Stimulated activated CD4-positive, alpha-beta T cell treated with anti-CD3 and anti-CD28 coated beads, Interleukin-1b, Interleukin-23, amount 100 ng/mL, for 4 hours (primary cell): ENCODE measurements at regions not wholly inside any gene's neighbourhood (a gene's known extent, or its start where the extent isn't known, plus 50 kb on each side); places are given as distances from the start of the nearest gene placed in this dataset.
"Not testable (repeated sequence)": the region's sequence is repeated elsewhere in the genome, so short reads cannot be mapped to it uniquely, and the experiment has no call there.

ENCODE experiments used
- DNase-seq, 2 donors: peaks; one replicate each; pipeline ENCODE4 v3.0.0-alpha.2; 2020; ENCODE audit warnings: low read depth in 2 of 2

DNA sequence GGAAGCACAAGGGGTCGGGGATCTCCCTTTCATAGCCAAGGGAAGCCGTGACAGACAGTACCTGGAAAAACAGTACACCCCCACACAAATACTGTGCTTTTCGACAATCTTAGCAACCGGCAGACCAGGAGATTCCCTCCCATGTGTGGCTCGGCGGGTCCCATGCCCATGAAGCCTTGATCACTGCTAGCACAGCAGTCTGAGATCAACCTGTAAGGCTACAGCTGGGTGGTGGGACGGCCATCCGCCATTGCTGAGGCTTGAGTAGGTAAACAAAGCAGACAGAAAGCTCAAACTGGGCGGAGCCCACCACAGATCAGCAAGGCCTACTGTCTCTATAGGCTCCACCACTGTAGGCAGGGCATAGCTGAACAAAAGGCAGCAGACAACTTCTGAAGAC, 180.2 kb upstream of the SOX6 start:
- no peak for DNase-seq

DNA sequence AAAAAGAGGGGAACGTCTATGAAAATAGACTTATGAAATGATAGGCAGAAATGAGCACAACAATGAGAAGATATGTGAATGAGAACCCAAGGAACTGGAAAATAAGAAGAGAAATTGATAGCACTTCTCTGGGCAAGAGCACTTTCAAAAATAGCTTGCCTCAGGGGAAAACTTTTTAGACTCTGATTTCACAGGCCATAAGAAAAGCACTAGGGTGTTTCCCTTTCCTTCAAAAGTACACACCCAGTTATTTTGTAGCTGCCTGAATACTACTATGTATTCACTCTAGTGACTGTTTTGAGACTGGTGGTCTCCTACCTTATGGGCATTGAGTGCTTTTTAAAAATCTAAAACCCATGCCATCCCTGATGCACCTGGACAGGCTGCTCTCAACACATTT, 172.3 kb upstream of the SOX6 start:
- no peak for DNase-seq

DNA sequence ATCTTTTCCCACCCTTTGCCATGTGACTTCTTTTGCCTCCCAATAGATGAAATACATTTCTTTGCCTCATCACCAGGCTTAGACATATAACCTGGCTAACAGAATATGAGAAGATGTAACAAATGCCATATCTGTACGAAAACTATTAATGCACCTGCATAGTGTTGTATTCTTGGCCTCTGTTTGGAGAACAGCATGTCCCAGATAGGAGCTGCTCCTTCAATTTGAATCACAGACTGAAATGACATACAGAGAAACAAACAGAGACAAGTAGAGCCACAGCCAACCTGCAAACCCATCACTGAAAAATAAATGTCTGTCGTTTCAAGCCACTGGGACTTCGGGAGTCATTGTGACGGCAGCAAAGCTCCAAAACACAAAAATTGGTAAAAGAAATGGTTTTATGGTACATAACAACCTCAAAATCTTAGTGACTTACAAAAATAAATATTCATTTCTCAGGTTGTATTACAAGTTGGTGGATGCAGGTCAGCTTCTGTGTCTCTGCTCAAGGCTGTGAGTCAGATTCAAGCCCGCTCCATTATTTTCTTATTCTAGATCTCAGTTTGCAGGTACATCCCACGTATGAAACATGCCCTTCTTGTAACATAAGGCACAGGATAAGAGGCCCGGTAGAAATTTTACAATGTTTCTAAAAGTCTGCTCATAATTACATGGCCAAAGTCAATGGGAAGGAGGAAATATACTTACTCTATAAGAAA, 171.3 kb upstream of the SOX6 start:
- DNase-seq, result no peak

- no peak for DNase-seq
Measured at GRCh38 chr11:16526947-16527346, 170.6 kb upstream of the SOX6 start.

DNA sequence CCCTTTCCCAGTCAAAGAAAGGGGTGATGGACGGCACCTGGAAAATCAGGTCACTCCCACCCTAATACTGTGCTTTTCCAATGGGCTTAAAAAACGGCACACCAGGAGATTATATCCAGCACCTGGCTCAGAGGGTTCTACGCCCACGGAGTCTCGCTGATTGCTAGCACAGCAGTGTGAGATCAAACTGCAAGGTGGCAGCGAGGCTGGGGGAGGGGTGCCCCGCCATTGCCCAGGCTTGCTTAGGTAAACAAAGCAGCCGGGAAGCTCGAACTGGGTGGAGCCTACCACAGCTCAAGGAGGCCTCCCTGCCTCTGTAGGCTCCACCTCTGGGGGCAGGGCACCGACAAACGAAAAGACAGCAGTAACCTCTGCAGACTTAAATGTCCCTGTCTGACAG, 164.4 kb upstream of the SOX6 start:
- not testable (repeated sequence) for DNase-seq

DNA sequence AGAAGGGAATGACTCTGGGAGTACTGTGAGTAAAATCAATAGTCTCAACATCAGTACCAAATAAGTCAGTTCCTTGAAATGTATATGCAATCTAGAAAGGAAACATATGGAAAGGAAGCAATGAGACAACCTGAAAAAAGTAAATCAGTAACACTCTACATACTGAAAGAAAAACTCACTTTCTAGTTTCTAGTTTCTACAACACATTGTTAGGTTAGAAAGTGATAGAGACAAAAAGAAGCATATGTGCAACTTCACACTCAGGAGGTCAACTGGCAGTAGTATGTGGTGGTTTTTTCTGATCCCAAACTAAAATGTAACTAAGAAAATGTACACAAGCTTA, 156.5 kb upstream of the SOX6 start:
- DNase-seq, result no peak

- DNase-seq, result no peak
Measured at GRCh38 chr11:16512198-16512898, 156.0 kb upstream of the SOX6 start.

- no peak for DNase-seq
Measured at GRCh38 chr11:16511116-16512114, 155.1 kb upstream of the SOX6 start.

- no peak for DNase-seq
Measured at GRCh38 chr11:16505481-16505880, 149.1 kb upstream of the SOX6 start.

DNA sequence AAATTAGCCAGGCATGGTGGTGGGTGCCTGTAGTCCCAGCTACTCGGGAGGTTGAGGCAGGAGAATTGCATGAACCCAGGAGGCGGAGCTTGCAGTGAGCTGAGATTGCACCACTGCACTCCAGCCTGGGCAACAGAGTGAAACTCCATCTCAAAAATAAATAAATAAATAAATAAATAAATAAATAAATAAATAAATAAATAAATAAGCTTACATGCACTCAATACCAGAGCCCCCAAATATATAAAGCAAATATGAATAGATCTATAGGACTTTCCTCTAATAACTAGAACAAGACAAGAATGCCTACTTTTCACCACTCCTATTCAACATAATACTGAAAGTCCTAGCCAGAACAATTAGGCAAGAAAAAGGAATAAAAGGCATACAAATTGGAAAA, 147.5 kb upstream of the SOX6 start:
- not testable (repeated sequence) for DNase-seq

DNA sequence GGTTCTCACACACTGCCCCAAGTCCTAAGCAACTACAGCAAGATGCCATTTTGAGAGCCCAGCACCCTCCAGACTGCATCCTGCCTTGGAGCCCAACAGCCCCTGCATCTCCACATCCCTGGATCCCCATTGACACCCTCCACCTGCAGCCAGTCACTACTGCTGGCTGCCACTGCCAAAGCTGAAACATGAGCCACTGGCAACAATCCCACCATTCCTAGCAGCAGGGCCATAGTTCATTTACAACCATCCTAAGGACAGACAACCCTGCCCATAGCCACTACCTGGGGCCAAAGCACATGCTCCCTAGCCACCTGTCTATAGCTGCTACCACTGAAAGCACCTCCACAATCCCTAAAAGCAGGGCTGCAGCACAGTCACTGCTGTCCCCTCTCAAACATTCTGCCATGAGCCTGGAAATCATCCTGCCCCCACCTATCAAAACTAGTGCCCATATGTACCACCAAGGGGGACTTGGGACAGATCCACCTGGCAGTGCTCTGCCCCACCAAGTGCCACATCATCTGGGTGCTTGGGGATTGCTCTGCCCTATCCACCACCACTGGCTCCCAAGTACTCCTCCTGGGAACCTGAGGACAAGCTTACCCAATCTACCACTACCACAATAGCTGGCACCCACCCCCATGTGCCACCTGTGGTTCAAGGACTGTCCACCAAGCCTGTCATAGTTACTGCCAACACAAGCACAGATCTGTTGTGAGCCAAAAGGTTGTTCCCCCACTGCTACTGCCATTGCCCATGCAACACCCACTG, 138.8 kb upstream of the SOX6 start:
- DNase-seq, result no peak

DNA sequence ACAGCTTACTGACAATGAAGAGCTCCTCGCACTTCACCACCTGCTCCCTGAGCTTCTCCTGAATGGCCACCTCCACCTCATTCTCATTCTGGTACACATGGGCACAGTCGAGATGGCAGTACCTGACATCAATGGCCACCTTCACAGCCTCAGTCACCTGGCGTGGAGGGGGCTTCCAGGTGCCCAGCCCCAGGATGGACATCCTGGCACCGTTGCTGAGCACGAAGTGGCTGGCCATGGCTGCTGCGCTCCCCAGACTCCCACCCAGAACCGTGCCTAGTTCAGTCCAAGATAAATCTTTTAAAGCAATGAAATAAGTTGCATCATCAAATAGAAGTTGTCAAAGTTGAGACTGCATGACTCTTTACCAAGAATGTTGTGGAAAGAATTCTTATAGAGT, 128.1 kb upstream of the SOX6 start:
- no peak for DNase-seq

GRCh38 chr11:16474659-16475058, 118.3 kb upstream of the SOX6 start:
- no peak for DNase-seq

- DNase-seq, result no peak
Measured at GRCh38 chr11:16469968-16470367, 113.6 kb upstream of the SOX6 start.

GRCh38 chr11:16468735-16469453, 112.5 kb upstream of the SOX6 start:
- DNase-seq, result no peak

- no peak for DNase-seq
Measured at GRCh38 chr11:16460508-16460907, 104.2 kb upstream of the SOX6 start.

GRCh38 chr11:16456366-16456765, 100.0 kb upstream of the SOX6 start:
- DNase-seq, result no peak

GRCh38 chr11:16454289-16454863, 98.0 kb upstream of the SOX6 start:
- DNase-seq, result no peak

DNA sequence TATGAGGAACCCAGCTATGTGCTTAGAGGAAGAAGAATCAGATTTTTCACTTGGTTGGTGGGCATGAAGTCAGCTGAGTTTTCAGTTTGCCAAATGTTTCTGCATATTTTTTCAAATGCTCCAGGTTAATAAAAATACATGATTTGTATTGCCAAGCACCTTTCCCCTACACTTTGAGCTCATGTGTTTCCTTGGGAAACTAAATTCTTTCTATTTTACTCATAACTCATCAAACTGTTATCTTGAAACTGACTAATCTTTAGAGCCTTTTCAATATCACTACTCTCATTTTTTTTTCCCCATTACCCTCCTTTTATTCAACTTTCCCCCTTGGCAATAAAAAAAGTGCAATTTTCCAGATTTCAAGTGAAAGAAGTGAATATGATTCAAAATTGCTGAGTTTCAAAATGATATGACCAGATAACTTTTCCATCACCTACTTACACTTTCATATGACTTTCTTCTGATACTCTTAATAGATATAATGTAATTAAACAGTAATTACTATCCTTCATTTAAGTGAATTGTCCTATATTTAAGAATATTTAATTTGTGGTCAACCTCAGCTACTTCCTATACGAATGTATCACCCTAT, 91.9 kb upstream of the SOX6 start:
- DNase-seq, result no peak

- DNase-seq, result no peak
Measured at GRCh38 chr11:16441461-16441860, 85.1 kb upstream of the SOX6 start.
